Esophagus muscularis mucosa (tissue), 4 donors: ENCODE measurements at regions not wholly inside any gene's neighbourhood (a gene's known extent, or its start where the extent isn't known, plus 50 kb on each side); places are given as distances from the start of the nearest gene placed in this dataset.
A peak's percentile ranks its signal among the peaks of the same experiment; 100 is the strongest.

Source experiments
- DNase-seq: peaks from one replicate; pipeline ENCODE4 v3.0.0-alpha.2; 2017; ENCODE audit errors: extremely low spot score
- H3K27ac ChIP-seq, 4 donors: fragments of 200-600 bp; sonication (generic); replicated peaks in 1 of 4; 1 replicate in 3 of 4; 2 replicates in 1 of 4; pipeline ENCODE4 v1.5.1; 2016 to 2019; ENCODE audit warnings: mild to moderate bottlenecking in 1 of 4
- H3K27me3 ChIP-seq, 4 donors: fragments of 200-600 bp; sonication (generic); one replicate each; pipeline versions ENCODE4 v1.5.1 to v1.6.0; 2016 to 2019
- H3K36me3 ChIP-seq, 4 donors: fragments of 200-600 bp; sonication (generic); one replicate each; pipeline ENCODE4 v1.5.1; 2016 to 2019
- H3K4me1 ChIP-seq, 4 donors: fragments of 200-600 bp; sonication (generic); one replicate each; pipeline ENCODE4 v1.5.1; 2016 to 2019
- H3K4me3 ChIP-seq, 4 donors: fragments of 200-600 bp; sonication (generic); 1 replicate in 2 of 4; 2 replicates in 2 of 4; pipeline ENCODE4 v1.5.1; 2016 to 2019; ENCODE audit warnings: mild to moderate bottlenecking in 4 of 4, moderate library complexity in 1 of 4
- H3K9me3 ChIP-seq, 4 donors: fragments of 200-600 bp; sonication (generic); 1 replicate in 3 of 4; 2 replicates in 1 of 4; pipeline ENCODE4 v1.5.1; 2016 to 2019
- CTCF ChIP-seq, 3 experiments: fragments of 200-600 bp in 2 of 3; fragments of 450-650 bp in 1 of 3; sonication (generic) in 2 of 3; IDR thresholded peaks; one replicate each; pipeline ENCODE4 v1.5.1; 2017 to 2019; ENCODE audit warnings: antibody characterized with exemption in 3 of 3, mild to moderate bottlenecking in 2 of 3, moderate library complexity in 1 of 3
- EP300 ChIP-seq: sonication (generic); formaldehyde crosslinking; IDR thresholded peaks from one replicate; pipeline ENCODE4 v1.6.1; 2017; ENCODE audit warnings: antibody characterized with exemption
- POLR2A ChIP-seq: fragments of 450-650 bp; IDR thresholded peaks from one replicate; pipeline ENCODE4 v1.6.1; 2017; ENCODE audit warnings: antibody characterized with exemption, moderate library complexity, mild to moderate bottlenecking, low read depth
- POLR2AphosphoS5 ChIP-seq, 2 donors: sonication (generic); formaldehyde crosslinking; IDR thresholded peaks; one replicate each; pipeline ENCODE4 v1.6.1; 2017; ENCODE audit warnings: antibody characterized with exemption in 2 of 2
- WGBS: methylation state at CpG from one replicate; pipeline ENCODE4 v1.1.5; 2018; 5-methylcytosine and 5-hydroxymethylcytosine counted together
- intact Hi-C: fragments of 100-400 bp; cut with DNase I; formaldehyde crosslinking; loops from one replicate; pipeline ENCODE4 v1.15.1; 2023

GRCh38 chr2:104027321-104027720, 826.6 kb upstream of the POU3F3 start:
- Histone ChIP-seq H3K9me3 (no peaks in the 10 kb centered on the region), H3K4me3 (no peak overlapping the region), H3K27ac (no peak overlapping the region), H3K4me1 (no peaks in the 10 kb centered on the region), H3K27me3 (no peaks in the 10 kb centered on the region), H3K36me3 (no peaks in the 10 kb centered on the region)
- intact Hi-C loops: no loop called here
- TF ChIP-seq POLR2AphosphoS5 (IDR thresholded peaks at IDR 0.05) (no peak), EP300 (no peak), CTCF (IDR thresholded peaks at IDR 0.05) (no peak), POLR2A (no peak)
- whole genome bisulfite sequencing: 76% methylated on average over 2 of the region's 2 CpGs
- DNase-seq: no peak

DNA sequence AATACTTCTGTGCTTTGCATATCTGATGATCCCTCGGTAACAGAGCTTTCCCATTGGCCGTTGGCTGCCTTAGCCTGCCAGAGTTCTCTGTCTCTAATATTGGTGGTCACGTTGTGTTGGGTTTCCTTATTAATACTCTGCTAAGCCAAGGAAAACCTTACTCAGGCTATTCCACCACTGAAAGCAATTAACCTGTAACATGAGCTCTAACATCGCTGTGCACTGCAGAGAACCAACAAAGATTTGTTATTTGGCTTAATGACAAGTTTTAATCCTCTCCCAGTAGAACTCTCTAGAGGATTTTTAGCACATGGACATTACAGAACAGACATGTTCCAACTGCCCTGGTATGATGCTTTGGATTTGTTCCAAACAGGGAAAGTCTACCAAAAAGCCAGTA, 825.9 kb upstream of the POU3F3 start:
- H3K27ac ChIP-seq: no peak overlapping the region
- no peak for DNase-seq
- intact Hi-C loops: no loop called here

GRCh38 chr2:104033399-104033798, 820.5 kb upstream of the POU3F3 start:
- no peak for TF ChIP-seq EP300
- peak in 1 of 3 experiments; percentile 11 for TF ChIP-seq CTCF (IDR thresholded peaks at IDR 0.05)

More for the DNA sequence above, 825.9 kb upstream of the POU3F3 start:
- Histone ChIP-seq H3K4me1 (no peaks in the 10 kb centered on the region), H3K36me3 (no peaks in the 10 kb centered on the region), H3K9me3 (no peaks in the 10 kb centered on the region), H3K4me3 (no peak overlapping the region), H3K27me3 (no peaks in the 10 kb centered on the region)
- WGBS: 55% methylated on average over 4 of the region's 4 CpGs
- TF ChIP-seq POLR2A: no peak
- TF ChIP-seq EP300: no peak
- no peak for TF ChIP-seq POLR2AphosphoS5 (IDR thresholded peaks at IDR 0.05)
- TF ChIP-seq CTCF (IDR thresholded peaks at IDR 0.05): no peak

GRCh38 chr2:104040771-104041170, 813.1 kb upstream of the POU3F3 start:
- 53% methylated on average over 2 of the region's 2 CpGs for WGBS
- intact Hi-C loops: no loop called here
- H3K4me3 ChIP-seq: no peak overlapping the region
- DNase-seq: no peak
- H3K4me1 ChIP-seq: no peaks in the 10 kb centered on the region
- no peak for TF ChIP-seq EP300
- no peak for TF ChIP-seq POLR2AphosphoS5 (IDR thresholded peaks at IDR 0.05)
- TF ChIP-seq POLR2A: no peak
- TF ChIP-seq CTCF (IDR thresholded peaks at IDR 0.05): no peak
- no peaks in the 10 kb centered on the region for H3K27me3 ChIP-seq
- no peaks in the 10 kb centered on the region for H3K36me3 ChIP-seq
- H3K9me3 ChIP-seq: no peaks in the 10 kb centered on the region
- no peak overlapping the region for H3K27ac ChIP-seq

More at GRCh38 chr2:104033399-104033798, 820.5 kb upstream of the POU3F3 start:
- WGBS: 50% methylated on average over 3 of the region's 3 CpGs
- Histone ChIP-seq H3K36me3 (no peaks in the 10 kb centered on the region), H3K4me1 (no peaks in the 10 kb centered on the region), H3K4me3 (no peak overlapping the region), H3K9me3 (no peaks in the 10 kb centered on the region), H3K27me3 (no peaks in the 10 kb centered on the region), H3K27ac (no peak overlapping the region)
- intact Hi-C loops: no loop called here
- DNase-seq: no peak

GRCh38 chr2:104041351-104041750, 812.6 kb upstream of the POU3F3 start:
- intact Hi-C loops: no loop called here

More at GRCh38 chr2:104041351-104041750, 812.6 kb upstream of the POU3F3 start:
- H3K4me1 ChIP-seq: no peaks in the 10 kb centered on the region
- H3K4me3 ChIP-seq: no peak overlapping the region
- no peaks in the 10 kb centered on the region for H3K9me3 ChIP-seq
- TF ChIP-seq POLR2A (no peak), EP300 (no peak), POLR2AphosphoS5 (IDR thresholded peaks at IDR 0.05) (no peak), CTCF (IDR thresholded peaks at IDR 0.05) (no peak)
- DNase-seq: no peak
- H3K36me3 ChIP-seq: no peaks in the 10 kb centered on the region
- no peak overlapping the region for H3K27ac ChIP-seq
- no peaks in the 10 kb centered on the region for H3K27me3 ChIP-seq
